VCaP (cell line): ENCODE measurements at regions not wholly inside any gene's neighbourhood (a gene's known extent, or its start where the extent isn't known, plus 50 kb on each side); places are given as distances from the start of the nearest gene placed in this dataset.

Source experiments
- H3K27ac ChIP-seq: fragments of 450-650 bp; 2 replicates; pipeline ENCODE4 v1.5.1; 2017
- TF ChIP-seq, protein P1 (sequence below): fragments of 450-650 bp; conservative IDR thresholded peaks from 2 replicates; pipeline ENCODE4 v1.5.1; 2017; ENCODE audit warnings: mild to moderate bottlenecking, moderate library complexity

DNA sequence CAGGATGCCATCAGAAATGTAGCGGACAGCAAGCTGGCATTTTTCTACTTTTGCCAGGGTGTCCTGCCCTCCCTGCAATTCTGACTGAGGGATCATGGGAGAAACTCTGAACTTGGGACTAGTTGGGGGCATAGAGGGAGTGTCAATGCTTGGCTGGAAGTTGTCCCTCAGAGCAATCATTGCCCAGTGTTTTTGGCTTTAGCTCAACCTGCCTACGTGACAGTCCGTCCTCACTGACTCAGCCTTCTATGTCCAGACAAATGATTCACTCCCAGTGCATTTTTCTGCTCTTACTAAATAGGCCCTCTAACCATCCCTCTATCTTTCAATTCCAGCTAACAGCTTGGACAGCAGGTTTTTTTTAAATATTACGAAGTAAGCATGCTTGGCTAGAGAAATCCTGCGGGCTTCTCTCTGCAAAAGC, 627.4 kb downstream of the TLR4 start:
- TF ChIP-seq, protein P1, sequence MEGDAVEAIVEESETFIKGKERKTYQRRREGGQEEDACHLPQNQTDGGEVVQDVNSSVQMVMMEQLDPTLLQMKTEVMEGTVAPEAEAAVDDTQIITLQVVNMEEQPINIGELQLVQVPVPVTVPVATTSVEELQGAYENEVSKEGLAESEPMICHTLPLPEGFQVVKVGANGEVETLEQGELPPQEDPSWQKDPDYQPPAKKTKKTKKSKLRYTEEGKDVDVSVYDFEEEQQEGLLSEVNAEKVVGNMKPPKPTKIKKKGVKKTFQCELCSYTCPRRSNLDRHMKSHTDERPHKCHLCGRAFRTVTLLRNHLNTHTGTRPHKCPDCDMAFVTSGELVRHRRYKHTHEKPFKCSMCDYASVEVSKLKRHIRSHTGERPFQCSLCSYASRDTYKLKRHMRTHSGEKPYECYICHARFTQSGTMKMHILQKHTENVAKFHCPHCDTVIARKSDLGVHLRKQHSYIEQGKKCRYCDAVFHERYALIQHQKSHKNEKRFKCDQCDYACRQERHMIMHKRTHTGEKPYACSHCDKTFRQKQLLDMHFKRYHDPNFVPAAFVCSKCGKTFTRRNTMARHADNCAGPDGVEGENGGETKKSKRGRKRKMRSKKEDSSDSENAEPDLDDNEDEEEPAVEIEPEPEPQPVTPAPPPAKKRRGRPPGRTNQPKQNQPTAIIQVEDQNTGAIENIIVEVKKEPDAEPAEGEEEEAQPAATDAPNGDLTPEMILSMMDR = no peak

DNA sequence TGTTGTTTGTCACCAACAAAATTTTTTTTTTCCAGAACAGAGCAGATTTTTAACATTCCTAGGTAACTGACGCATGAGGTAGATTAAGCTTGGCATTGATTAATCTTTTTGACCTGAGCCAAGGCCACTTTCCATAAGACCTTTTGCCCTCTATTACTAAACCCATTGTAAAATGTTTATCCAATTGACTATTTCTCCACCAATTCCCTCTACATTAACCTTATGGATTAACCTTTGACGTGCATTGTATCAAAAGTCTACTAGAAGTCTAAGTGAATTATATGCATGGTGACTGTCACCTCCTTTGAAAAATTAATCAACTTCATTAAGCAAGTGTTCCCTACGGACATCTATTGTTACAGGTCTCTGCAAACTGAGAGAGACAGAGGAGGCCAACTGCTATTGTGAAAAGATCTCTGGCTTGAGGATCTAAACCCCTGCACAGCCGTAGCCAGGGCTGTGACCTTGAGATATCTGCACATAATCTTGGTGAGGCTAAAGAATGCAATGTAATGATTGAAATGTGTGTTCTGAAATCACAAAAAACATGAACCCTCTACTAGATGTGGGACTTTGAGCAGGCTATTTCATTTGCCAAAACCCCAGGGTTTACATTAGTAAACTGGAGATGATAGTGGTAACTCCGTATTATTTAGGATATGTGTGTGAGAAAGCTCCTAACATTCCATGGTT, 632.2 kb downstream of the TLR4 start:
- TF ChIP-seq, protein P1 = no peak
- no peak overlapping the region for H3K27ac ChIP-seq

More for the DNA sequence above, 627.4 kb downstream of the TLR4 start:
- no peak overlapping the region for H3K27ac ChIP-seq

GRCh38 chr9:118336943-118337330, 632.7 kb downstream of the TLR4 start:
- H3K27ac ChIP-seq = no peak overlapping the region
- TF ChIP-seq, protein P1 = no peak

- H3K27ac ChIP-seq = no peak overlapping the region
- TF ChIP-seq, protein P1 = no peak
These were observed 655.8 kb downstream of the TLR4 start for GRCh38 chr9:118360036-118360435.

DNA sequence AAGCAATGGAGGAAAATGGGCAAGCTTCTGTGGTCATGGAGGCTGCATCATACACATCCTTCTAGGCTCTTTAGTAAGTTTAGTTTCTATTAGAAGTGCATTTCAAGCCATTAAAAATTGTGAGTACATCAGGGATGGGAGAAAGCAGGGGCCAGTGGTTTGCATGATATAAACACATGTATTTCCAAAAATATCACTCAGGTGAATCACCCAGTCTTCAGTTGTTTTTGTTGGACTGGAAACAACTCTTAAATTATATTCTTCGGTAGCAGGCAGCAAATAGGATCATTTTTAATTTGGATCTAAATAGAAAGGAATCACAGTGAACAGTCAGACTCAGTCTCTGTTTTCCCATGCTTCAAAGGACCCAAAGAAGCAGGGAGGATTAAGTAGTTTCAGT, 657.9 kb downstream of the TLR4 start:
- TF ChIP-seq, protein P1 = no peak
- no peak overlapping the region for H3K27ac ChIP-seq

DNA sequence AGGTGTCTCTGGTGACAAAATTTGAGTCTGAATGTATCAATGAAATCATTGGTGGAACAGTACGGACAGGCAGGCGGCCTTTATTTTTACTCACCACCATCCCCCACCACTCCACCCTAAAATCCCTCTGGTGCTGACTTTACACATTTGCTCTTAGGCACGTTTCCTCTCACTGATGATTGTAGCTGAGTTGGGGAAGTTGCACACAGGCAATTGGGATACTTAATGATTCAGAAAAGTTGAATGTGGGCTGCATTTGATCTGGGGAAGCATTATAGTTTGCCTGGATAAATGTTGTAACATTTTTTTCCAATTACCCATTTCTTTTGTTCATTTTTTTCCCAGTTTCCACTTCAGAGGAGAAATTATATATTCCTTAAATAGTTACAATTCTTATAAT, 658.4 kb downstream of the TLR4 start:
- no peak overlapping the region for H3K27ac ChIP-seq
- TF ChIP-seq, protein P1 = no peak

GRCh38 chr9:118364266-118365106, 660.3 kb downstream of the TLR4 start:
- no peak overlapping the region for H3K27ac ChIP-seq
- TF ChIP-seq, protein P1 = no peak
